Liver (tissue), 8 donors: ENCODE measurements at regions not wholly inside any gene's neighbourhood (a gene's known extent, or its start where the extent isn't known, plus 50 kb on each side); places are given as distances from the start of the nearest gene placed in this dataset.

ENCODE experiments used
- DNase-seq: peaks from one replicate; pipeline ENCODE4 v3.0.0-alpha.2; 2017; ENCODE audit warnings: low spot score
- H3K27ac ChIP-seq, 2 donors: one replicate each; pipeline ENCODE4 v1.7.0; 2013; ENCODE audit warnings: inconsistent platforms in 2 of 2, low read length in 2 of 2, control low read depth in 1 of 2, low read depth in 1 of 2, mild to moderate bottlenecking in 1 of 2
- H3K27me3 ChIP-seq, 4 donors: one replicate each; pipeline versions ENCODE4 v1.6.1 to v1.7.0; 2013; ENCODE audit warnings: low read length in 3 of 4, inconsistent platforms in 1 of 4, mild to moderate bottlenecking in 1 of 4, moderate library complexity in 1 of 4; ENCODE audit not compliant: control insufficient read depth in 4 of 4, insufficient read depth in 4 of 4
- H3K36me3 ChIP-seq, 4 donors: one replicate each; pipeline versions ENCODE4 v1.6.1 to v1.7.0; 2013; ENCODE audit warnings: low read length in 3 of 4, mild to moderate bottlenecking in 3 of 4, low read depth in 1 of 4, moderate library complexity in 1 of 4; ENCODE audit not compliant: control insufficient read depth in 4 of 4, insufficient read depth in 3 of 4
- H3K4me1 ChIP-seq, 4 donors: one replicate each; pipeline versions ENCODE4 v1.6.1 to v1.7.0; 2013; ENCODE audit warnings: low read length in 3 of 4, mild to moderate bottlenecking in 3 of 4, moderate library complexity in 1 of 4; ENCODE audit not compliant: control insufficient read depth in 4 of 4, insufficient read depth in 4 of 4
- H3K4me3 ChIP-seq, 3 donors: one replicate each; pipeline versions ENCODE4 v1.6.1 to v1.7.0; 2013; ENCODE audit warnings: low read length in 3 of 3, control low read depth in 1 of 3, low read depth in 1 of 3, mild to moderate bottlenecking in 1 of 3
- H3K9ac ChIP-seq, 2 donors: one replicate each; pipeline ENCODE4 v1.7.0; 2013; ENCODE audit warnings: low read length in 2 of 2, mild to moderate bottlenecking in 2 of 2, moderate library complexity in 2 of 2, control low read depth in 1 of 2, low read depth in 1 of 2
- H3K9me3 ChIP-seq, 4 donors: one replicate each; pipeline versions ENCODE4 v1.6.1 to v1.7.0; 2013; ENCODE audit warnings: low read length in 3 of 4; ENCODE audit not compliant: control insufficient read depth in 4 of 4
- ATF3 ChIP-seq: IDR thresholded peaks from 2 replicates; pipeline ENCODE4 v1.6.1; 2016; ENCODE audit warnings: antibody characterized with exemption
- CTCF ChIP-seq: fragments of 150-350 bp; IDR thresholded peaks from 2 replicates; pipeline ENCODE4 v1.5.1; 2017; ENCODE audit warnings: improper control_type of control experiment, low read depth, low read length; ENCODE audit not compliant: missing input control
- EGR1 ChIP-seq, 2 donors: IDR thresholded peaks; 2 replicates each; pipeline ENCODE4 v1.6.1; 2016 to 2018; ENCODE audit warnings: antibody characterized with exemption in 2 of 2, low read depth in 2 of 2
- FOXA1 ChIP-seq: IDR thresholded peaks from 2 replicates; pipeline ENCODE4 v1.6.1; 2016; ENCODE audit warnings: antibody characterized with exemption
- FOXA2 ChIP-seq: IDR thresholded peaks from 2 replicates; pipeline ENCODE4 v1.6.1; 2016; ENCODE audit warnings: antibody characterized with exemption
- GABPA ChIP-seq, 2 donors: IDR thresholded peaks in 1 of 2; conservative IDR thresholded peaks in 1 of 2; 2 replicates each; pipeline ENCODE4 v1.6.1; 2016; ENCODE audit warnings: antibody characterized with exemption in 2 of 2, mild to moderate bottlenecking in 1 of 2, moderate library complexity in 1 of 2
- HNF4A ChIP-seq, 2 donors: conservative IDR thresholded peaks; 2 replicates each; pipeline ENCODE4 v1.6.1; 2016; ENCODE audit warnings: antibody characterized with exemption in 2 of 2, mild to moderate bottlenecking in 2 of 2
- HNF4G ChIP-seq: IDR thresholded peaks from 2 replicates; pipeline ENCODE4 v1.6.1; 2016; ENCODE audit warnings: antibody characterized with exemption
- JUND ChIP-seq, 2 donors: IDR thresholded peaks; 2 replicates each; pipeline ENCODE4 v1.6.1; 2016; ENCODE audit warnings: antibody characterized with exemption in 2 of 2
- MAX ChIP-seq: IDR thresholded peaks from 2 replicates; pipeline ENCODE4 v1.6.1; 2016; ENCODE audit warnings: antibody characterized with exemption
- NR2F2 ChIP-seq: IDR thresholded peaks from 2 replicates; pipeline ENCODE4 v1.6.1; 2016; ENCODE audit warnings: antibody characterized with exemption
- RAD21 ChIP-seq, 2 donors: IDR thresholded peaks; 2 replicates each; pipeline ENCODE4 v1.6.1; 2016; ENCODE audit warnings: antibody characterized with exemption in 2 of 2, mild to moderate bottlenecking in 2 of 2
- REST ChIP-seq: IDR thresholded peaks from 2 replicates; pipeline ENCODE4 v1.6.1; 2016; ENCODE audit warnings: antibody characterized with exemption, mild to moderate bottlenecking
- RXRA ChIP-seq, 2 donors: IDR thresholded peaks; 2 replicates each; pipeline ENCODE4 v1.6.1; 2017 to 2018; ENCODE audit warnings: antibody characterized with exemption in 2 of 2, mild to moderate bottlenecking in 1 of 2
- SP1 ChIP-seq: IDR thresholded peaks from 2 replicates; pipeline ENCODE4 v1.6.1; 2018; ENCODE audit warnings: antibody characterized with exemption, mild to moderate bottlenecking
- TAF1 ChIP-seq: conservative IDR thresholded peaks from 2 replicates; pipeline ENCODE4 v1.6.1; 2016; ENCODE audit warnings: antibody characterized with exemption, mild to moderate bottlenecking
- YY1 ChIP-seq: IDR thresholded peaks from 2 replicates; pipeline ENCODE4 v1.6.1; 2016; ENCODE audit warnings: antibody characterized with exemption, mild to moderate bottlenecking
- ZBTB33 ChIP-seq: IDR thresholded peaks from 2 replicates; pipeline ENCODE4 v1.6.1; 2016; ENCODE audit warnings: antibody characterized with exemption
- WGBS: extraction: QIAGEN DNeasy Blood & Tissue Kit; methylation state at CpG from one replicate; pipeline ENCODE4 v1.1.7; 2013; 5-methylcytosine and 5-hydroxymethylcytosine counted together
- donor health status: healthy.
- donor health status: healthy.
- donor health status: healthy.
- donor health status: healthy.
- donor health status: healthy.

- WGBS, result 39% methylated on average over 2 of the region's 2 CpGs
Observed at GRCh38 chr18:76179257-76179656, 315.8 kb downstream of the ZNF516 start.

More at GRCh38 chr18:76179257-76179656, 315.8 kb downstream of the ZNF516 start:
- Histone ChIP-seq H3K9me3 (no peaks in the 10 kb centered on the region), H3K27ac (no peak overlapping the region), H3K9ac (no peak overlapping the region), H3K4me1 (no peaks in the 10 kb centered on the region), H3K4me3 (no peak overlapping the region), H3K36me3 (no peaks in the 10 kb centered on the region), H3K27me3 (no peaks in the 10 kb centered on the region)
- no peak for DNase-seq
- TF ChIP-seq HNF4G (no peak), MAX (no peak), FOXA2 (no peak), REST (no peak), NR2F2 (no peak), ATF3 (no peak), FOXA1 (no peak), CTCF (no peak), RXRA (IDR thresholded peaks at IDR 0.05) (no peak), GABPA (IDR thresholded peaks at IDR 0.05 in 1 of 2, conservative IDR thresholded peaks at IDR 0.05 in 1 of 2) (no peak), EGR1 (IDR thresholded peaks at IDR 0.05; ENCODE audit: low read depth in 2 of 2) (no peak), TAF1 (no peak), JUND (IDR thresholded peaks at IDR 0.05) (no peak), SP1 (no peak), YY1 (no peak), RAD21 (IDR thresholded peaks at IDR 0.05) (no peak), HNF4A (conservative IDR thresholded peaks at IDR 0.05) (no peak), ZBTB33 (no peak)
